ENCODE measurements at regions not wholly inside any gene's neighbourhood (a gene's known extent, or its start where the extent isn't known, plus 50 kb on each side); places are given as distances from the start of the nearest gene placed in this dataset.

DNA sequence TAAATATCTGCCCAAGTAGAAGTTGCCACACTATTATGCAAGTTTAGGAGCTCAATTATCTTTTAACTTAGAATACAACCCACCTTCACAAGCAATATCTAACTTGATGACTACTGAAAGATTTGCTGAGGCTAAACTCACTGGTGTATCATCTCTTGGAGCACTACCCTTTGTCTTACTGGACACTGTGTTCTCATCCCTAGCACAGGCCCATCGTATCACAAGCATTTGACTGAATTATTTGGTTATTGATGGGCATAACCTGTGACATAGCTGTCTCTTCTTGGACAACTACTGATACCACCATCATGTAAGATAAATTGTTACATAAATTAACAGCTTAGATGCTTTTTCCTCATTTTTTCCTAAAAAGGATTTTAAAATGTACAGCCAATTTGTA, 216.2 kb upstream of the THBS1 start:
- TF ChIP-seq EZH2 (IDR thresholded peaks at IDR 0.05; ENCODE audit: borderline replicate concordance, insufficient read depth, low read length, poor library complexity, severe bottlenecking) (no peak), POLR2AphosphoS5 (IDR thresholded peaks at IDR 0.05) (no peak), CTCF (IDR thresholded peaks at IDR 0.05; ENCODE audit: poor library complexity, severe bottlenecking) (no peak), SMC3 (conservative IDR thresholded peaks at IDR 0.05; ENCODE audit: poor library complexity) (no peak), REST (IDR thresholded peaks at IDR 0.05; ENCODE audit: borderline replicate concordance) (no peak), TAF1 (IDR thresholded peaks at IDR 0.05; ENCODE audit: low read depth) (no peak), RAD21 (conservative IDR thresholded peaks at IDR 0.05) (no peak), EP300 (conservative IDR thresholded peaks at IDR 0.05; ENCODE audit: poor library complexity, severe bottlenecking) (no peak), MXI1 (conservative IDR thresholded peaks at IDR 0.05; ENCODE audit: poor library complexity, severe bottlenecking) (no peak)
